Memory B cell (primary cell): ENCODE measurements at regions not wholly inside any gene's neighbourhood (a gene's known extent, or its start where the extent isn't known, plus 50 kb on each side); places are given as distances from the start of the nearest gene placed in this dataset.

ENCODE experiments used
- ATAC-seq: fragments of 150-1000 bp; cut with Tn5 transposase; 2 replicates; pipeline ENCODE4 v1.10.0; 2021; ENCODE audit warnings: low read depth, mild to moderate bottlenecking, moderate library complexity
- DNase-seq, 2 donors: peaks; one replicate each; pipeline ENCODE4 v3.0.0; 2022; ENCODE audit warnings: low spot score in 2 of 2
- H3K27ac Mint-ChIP-seq: one replicate; pipeline ENCODE4 v1.8.0; 2022; ENCODE audit warnings: mild to moderate bottlenecking, moderate library complexity, mixed read lengths
- H3K27me3 Mint-ChIP-seq: one replicate; pipeline ENCODE4 v1.8.0; 2022; ENCODE audit warnings: mixed read lengths
- H3K36me3 Mint-ChIP-seq: one replicate; pipeline ENCODE4 v1.8.0; 2022; ENCODE audit warnings: mild to moderate bottlenecking, mixed read lengths
- H3K4me1 Mint-ChIP-seq: one replicate; pipeline ENCODE4 v1.8.0; 2022; ENCODE audit warnings: mixed read lengths
- H3K4me3 Mint-ChIP-seq: one replicate; pipeline ENCODE4 v1.8.0; 2022; ENCODE audit warnings: mild to moderate bottlenecking, moderate library complexity, mixed read lengths
- H3K9me3 Mint-ChIP-seq: one replicate; pipeline ENCODE4 v1.8.0; 2022; ENCODE audit warnings: mixed read lengths

GRCh38 chr7:10266976-10267375 is 706.7 kb upstream of the PHF14 start:
- peaks cover 4% of the 10 kb centered on the region for H3K9me3 Mint-ChIP-seq
- H3K36me3 Mint-ChIP-seq, result no peaks in the 10 kb centered on the region
- DNase-seq (no peak), ATAC-seq (no peak)
- no peak overlapping the region for H3K4me3 Mint-ChIP-seq
- no peaks in the 10 kb centered on the region for H3K4me1 Mint-ChIP-seq
- no peaks in the 10 kb centered on the region for H3K27me3 Mint-ChIP-seq
- H3K27ac Mint-ChIP-seq, result no peak overlapping the region

DNA sequence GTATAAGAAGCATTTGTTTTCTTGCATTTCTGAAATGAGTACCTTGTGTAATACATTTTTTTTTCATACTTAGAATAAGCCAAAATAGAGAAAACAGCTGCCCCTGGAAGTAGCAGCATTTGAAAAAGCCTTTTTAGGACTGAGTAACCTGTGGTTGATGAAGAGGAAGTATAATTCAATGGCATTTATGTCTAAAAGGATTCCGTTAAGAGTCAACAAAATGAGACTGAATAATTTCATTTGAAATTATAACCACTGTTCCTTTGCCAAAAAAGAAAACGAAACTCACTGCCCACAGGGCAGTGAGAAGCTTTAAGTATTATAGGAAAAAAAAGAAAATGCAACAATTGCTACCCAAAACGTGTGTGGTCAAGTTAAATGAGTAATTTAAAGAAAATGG is 705.6 kb upstream of the PHF14 start:
- Mint-ChIP-seq H3K36me3 (no peaks in the 10 kb centered on the region), H3K4me3 (no peak overlapping the region), H3K4me1 (no peaks in the 10 kb centered on the region), H3K27me3 (no peaks in the 10 kb centered on the region), H3K27ac (no peak overlapping the region), H3K9me3 (peaks cover 2% of the 10 kb centered on the region)
- ATAC-seq, result no peak
- no peak for DNase-seq

- Mint-ChIP-seq H3K27ac (no peak overlapping the region), H3K27me3 (no peaks in the 10 kb centered on the region), H3K36me3 (no peaks in the 10 kb centered on the region), H3K4me3 (no peak overlapping the region), H3K4me1 (no peaks in the 10 kb centered on the region), H3K9me3 (peaks cover 6% of the 10 kb centered on the region)
- DNase-seq (no peak), ATAC-seq (no peak)
Measured at GRCh38 chr7:10282909-10283308, 690.8 kb upstream of the PHF14 start.

DNA sequence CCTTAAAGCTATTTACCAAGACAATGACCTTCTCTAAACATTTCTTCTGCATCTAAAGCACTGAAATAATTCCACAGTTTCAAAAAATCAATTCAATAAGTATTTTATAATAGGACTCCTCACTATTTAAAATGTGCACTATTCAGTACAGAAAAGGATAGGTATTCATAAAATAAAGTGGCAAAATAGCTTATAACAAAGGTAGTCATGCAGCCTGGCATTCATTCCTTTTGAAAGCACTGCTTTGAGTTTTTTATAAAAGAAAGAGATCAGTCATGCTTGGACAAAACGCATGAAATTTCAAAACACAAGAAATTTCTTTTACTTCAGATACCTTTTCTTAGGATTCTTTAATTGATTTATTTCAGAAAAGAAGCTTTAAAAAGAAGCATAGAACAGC is 689.7 kb upstream of the PHF14 start:
- Mint-ChIP-seq H3K27ac (no peak overlapping the region), H3K27me3 (no peaks in the 10 kb centered on the region), H3K4me1 (no peaks in the 10 kb centered on the region), H3K36me3 (no peaks in the 10 kb centered on the region), H3K4me3 (no peak overlapping the region), H3K9me3 (peaks cover 3% of the 10 kb centered on the region)
- ATAC-seq (no peak), DNase-seq (no peak)

DNA sequence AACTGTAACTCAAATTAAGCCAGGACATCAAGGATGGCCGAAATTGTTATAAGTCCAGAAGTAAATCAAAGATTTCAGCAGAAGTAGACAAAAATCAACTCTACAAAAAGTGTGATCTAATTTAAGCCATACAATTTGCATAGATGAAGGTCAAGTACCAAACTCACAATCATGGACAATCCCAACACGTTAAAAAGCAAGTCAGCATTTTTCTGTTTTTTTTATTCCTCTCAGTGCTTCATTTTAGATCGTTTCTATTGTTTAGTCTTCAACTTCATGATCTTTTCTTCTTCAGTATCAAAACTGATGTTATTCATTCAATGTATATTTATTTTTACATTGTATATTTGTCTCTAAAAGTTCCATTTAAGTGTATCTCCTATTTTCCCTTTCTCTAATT is 674.3 kb upstream of the PHF14 start:
- H3K4me1 Mint-ChIP-seq, result no peaks in the 10 kb centered on the region
- ATAC-seq, result no peak
- H3K4me3 Mint-ChIP-seq, result no peak overlapping the region
- no peak for DNase-seq
- no peaks in the 10 kb centered on the region for H3K9me3 Mint-ChIP-seq
- H3K36me3 Mint-ChIP-seq, result no peaks in the 10 kb centered on the region
- no peak overlapping the region for H3K27ac Mint-ChIP-seq
- H3K27me3 Mint-ChIP-seq, result no peaks in the 10 kb centered on the region

DNA sequence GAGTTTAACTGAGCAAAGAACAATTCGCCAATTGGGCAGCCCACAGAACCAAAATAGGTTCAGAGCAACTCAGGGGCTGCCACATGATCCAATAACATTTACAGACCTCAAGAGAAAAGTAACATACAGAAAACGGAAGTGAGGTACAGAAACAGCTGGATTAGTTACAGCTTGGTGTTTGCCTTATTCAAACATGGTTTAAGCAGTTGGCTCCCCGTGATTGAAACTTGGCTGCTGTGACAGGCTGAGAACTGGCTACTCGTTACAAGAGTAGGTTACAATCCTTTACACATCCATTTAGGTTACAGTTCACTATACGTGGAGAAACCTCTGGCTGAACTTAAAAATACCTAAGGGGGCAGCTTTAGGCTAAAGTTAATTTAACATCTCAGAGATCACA is 673.1 kb upstream of the PHF14 start:
- Mint-ChIP-seq H3K9me3 (no peaks in the 10 kb centered on the region), H3K36me3 (no peaks in the 10 kb centered on the region), H3K4me1 (no peaks in the 10 kb centered on the region), H3K27me3 (no peaks in the 10 kb centered on the region), H3K4me3 (no peak overlapping the region), H3K27ac (no peak overlapping the region)
- DNase-seq, result no peak
- ATAC-seq, result no peak

GRCh38 chr7:10308276-10308675 is 665.4 kb upstream of the PHF14 start:
- H3K27ac Mint-ChIP-seq, result no peak overlapping the region
- H3K9me3 Mint-ChIP-seq, result peaks cover 1% of the 10 kb centered on the region
- H3K36me3 Mint-ChIP-seq, result no peaks in the 10 kb centered on the region
- no peaks in the 10 kb centered on the region for H3K4me1 Mint-ChIP-seq
- H3K4me3 Mint-ChIP-seq, result no peak overlapping the region
- ATAC-seq (no peak), DNase-seq (no peak)
- H3K27me3 Mint-ChIP-seq, result no peaks in the 10 kb centered on the region

- Mint-ChIP-seq H3K4me1 (no peaks in the 10 kb centered on the region), H3K27ac (no peak overlapping the region), H3K9me3 (peaks cover 4% of the 10 kb centered on the region), H3K27me3 (no peaks in the 10 kb centered on the region), H3K36me3 (no peaks in the 10 kb centered on the region), H3K4me3 (no peak overlapping the region)
- ATAC-seq (no peak), DNase-seq (no peak)
Measured at GRCh38 chr7:10312942-10313341, 660.7 kb upstream of the PHF14 start.

GRCh38 chr7:10315881-10316280 is 657.8 kb upstream of the PHF14 start:
- no peak overlapping the region for H3K4me3 Mint-ChIP-seq
- no peak for ATAC-seq
- DNase-seq, result no peak
- no peaks in the 10 kb centered on the region for H3K36me3 Mint-ChIP-seq
- no peaks in the 10 kb centered on the region for H3K4me1 Mint-ChIP-seq
- no peaks in the 10 kb centered on the region for H3K27me3 Mint-ChIP-seq
- H3K27ac Mint-ChIP-seq, result no peak overlapping the region
- H3K9me3 Mint-ChIP-seq, result peaks cover 10% of the 10 kb centered on the region

DNA sequence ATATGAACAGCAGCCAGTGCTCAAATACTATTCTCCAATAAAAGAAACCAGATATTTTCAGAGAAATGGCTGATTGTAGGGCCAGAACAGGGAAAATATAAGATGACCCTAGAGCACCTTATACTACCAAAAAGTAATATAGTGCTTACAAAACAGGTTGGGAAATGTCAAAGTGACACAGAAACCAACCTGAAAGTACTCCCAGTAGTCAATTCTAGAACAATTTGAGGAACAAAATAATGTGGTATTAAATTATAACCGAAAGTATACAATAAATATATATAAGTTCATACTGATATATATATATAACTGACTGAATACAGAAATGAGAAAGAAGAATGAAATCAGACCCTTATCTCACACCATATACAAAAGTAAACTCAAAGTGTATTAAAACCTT is 657.2 kb upstream of the PHF14 start:
- DNase-seq (no peak), ATAC-seq (no peak)
- Mint-ChIP-seq H3K36me3 (no peaks in the 10 kb centered on the region), H3K9me3 (peaks cover 12% of the 10 kb centered on the region), H3K27ac (no peak overlapping the region), H3K4me3 (no peak overlapping the region), H3K4me1 (no peaks in the 10 kb centered on the region), H3K27me3 (no peaks in the 10 kb centered on the region)

DNA sequence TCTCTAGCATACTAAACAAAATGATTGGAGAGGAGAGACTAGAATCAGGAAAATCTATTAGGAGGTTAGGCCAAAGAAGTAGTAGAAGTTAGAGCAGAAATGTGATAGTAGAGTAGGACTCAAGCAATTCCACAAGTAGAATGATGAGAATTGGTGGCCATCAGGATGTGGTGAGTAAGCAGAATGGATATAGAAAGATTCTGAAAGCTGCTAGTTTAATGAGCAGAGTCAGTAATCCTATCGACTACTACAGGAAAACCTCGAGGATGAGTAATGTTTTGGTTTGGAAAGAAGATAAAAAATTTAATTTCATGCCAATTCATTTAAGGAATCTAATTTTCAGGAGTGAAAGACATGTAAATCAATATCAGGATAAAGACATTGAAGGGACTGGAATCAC is 648.3 kb upstream of the PHF14 start:
- H3K27ac Mint-ChIP-seq, result no peak overlapping the region
- H3K36me3 Mint-ChIP-seq, result no peaks in the 10 kb centered on the region
- no peak for DNase-seq
- no peak for ATAC-seq
- H3K4me1 Mint-ChIP-seq, result no peaks in the 10 kb centered on the region
- H3K9me3 Mint-ChIP-seq, result peaks cover 8% of the 10 kb centered on the region
- H3K4me3 Mint-ChIP-seq, result no peak overlapping the region
- no peaks in the 10 kb centered on the region for H3K27me3 Mint-ChIP-seq

DNA sequence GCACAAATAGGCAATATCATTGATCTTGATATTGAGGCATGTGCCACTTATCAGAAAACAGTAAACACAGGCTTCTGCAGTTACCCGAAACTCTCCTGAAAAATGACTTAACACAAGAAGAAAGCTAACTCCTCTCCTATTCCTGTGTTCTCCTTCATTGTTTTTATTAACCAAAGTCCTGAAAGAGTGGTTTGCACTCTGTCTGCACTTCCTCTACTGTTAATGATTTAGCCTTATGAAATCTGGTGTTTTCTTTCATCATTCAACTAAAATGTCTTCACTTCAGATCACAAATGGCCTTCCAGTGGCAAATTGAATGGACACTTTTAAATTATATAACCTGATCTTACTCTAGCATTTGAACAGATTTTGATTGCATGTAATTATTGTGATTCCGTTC is 630.6 kb upstream of the PHF14 start:
- Mint-ChIP-seq H3K27me3 (no peaks in the 10 kb centered on the region), H3K4me1 (no peaks in the 10 kb centered on the region), H3K36me3 (no peaks in the 10 kb centered on the region), H3K27ac (no peak overlapping the region), H3K4me3 (no peak overlapping the region), H3K9me3 (peaks cover 2% of the 10 kb centered on the region)
- DNase-seq (no peak), ATAC-seq (no peak)

DNA sequence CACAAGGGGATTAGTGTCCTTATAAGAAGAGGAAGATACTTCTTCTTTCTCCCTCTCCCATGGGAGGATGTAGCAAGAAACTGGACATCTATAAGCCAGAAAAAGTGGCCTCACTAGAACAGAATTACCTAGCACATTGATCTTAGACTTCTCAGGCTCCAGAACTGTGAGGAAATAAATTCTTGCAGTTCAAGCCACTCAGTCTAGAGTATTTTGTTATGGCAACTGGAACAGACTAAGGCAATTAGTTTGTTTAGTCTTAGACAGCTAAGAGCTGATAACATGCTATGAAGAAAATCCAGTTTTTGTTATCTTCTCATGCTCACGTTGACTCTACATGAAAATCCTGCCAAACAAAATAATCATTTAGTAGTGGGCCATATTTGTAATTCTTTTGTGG is 627.6 kb upstream of the PHF14 start:
- H3K27ac Mint-ChIP-seq, result no peak overlapping the region
- no peak overlapping the region for H3K4me3 Mint-ChIP-seq
- no peaks in the 10 kb centered on the region for H3K36me3 Mint-ChIP-seq
- ATAC-seq (no peak), DNase-seq (no peak)
- H3K27me3 Mint-ChIP-seq, result no peaks in the 10 kb centered on the region
- H3K9me3 Mint-ChIP-seq, result no peaks in the 10 kb centered on the region
- H3K4me1 Mint-ChIP-seq, result no peaks in the 10 kb centered on the region

GRCh38 chr7:10355816-10356215 is 617.9 kb upstream of the PHF14 start:
- Mint-ChIP-seq H3K4me1 (no peaks in the 10 kb centered on the region), H3K36me3 (no peaks in the 10 kb centered on the region), H3K4me3 (no peak overlapping the region), H3K27me3 (no peaks in the 10 kb centered on the region), H3K9me3 (no peaks in the 10 kb centered on the region), H3K27ac (no peak overlapping the region)
- ATAC-seq (no peak), DNase-seq (no peak)

GRCh38 chr7:10360050-10360449 is 613.6 kb upstream of the PHF14 start:
- Mint-ChIP-seq H3K36me3 (no peaks in the 10 kb centered on the region), H3K4me1 (no peaks in the 10 kb centered on the region), H3K27me3 (no peaks in the 10 kb centered on the region), H3K9me3 (peaks cover 1% of the 10 kb centered on the region), H3K4me3 (no peak overlapping the region), H3K27ac (no peak overlapping the region)
- no peak for ATAC-seq
- no peak for DNase-seq

DNA sequence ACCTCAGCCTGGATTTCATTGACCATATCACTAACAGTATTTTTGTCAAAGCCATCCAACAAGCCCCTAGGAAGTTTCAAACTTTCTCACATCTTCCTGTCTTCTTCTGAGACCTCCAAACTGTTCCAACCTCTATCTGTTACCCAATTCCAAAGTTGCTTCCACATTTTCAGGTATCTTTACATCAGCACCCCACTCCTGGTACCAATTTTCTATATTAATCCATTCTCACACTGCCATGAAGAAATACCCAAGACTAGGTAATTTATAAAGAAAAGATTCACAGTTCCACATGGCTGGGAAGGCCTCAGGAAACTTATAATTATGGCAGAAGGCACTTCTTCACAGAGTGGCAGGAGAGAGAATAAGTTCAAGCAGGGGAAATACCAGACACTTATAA is 571.9 kb upstream of the PHF14 start:
- H3K4me3 Mint-ChIP-seq, result no peak overlapping the region
- no peak overlapping the region for H3K27ac Mint-ChIP-seq
- H3K27me3 Mint-ChIP-seq, result no peaks in the 10 kb centered on the region
- H3K9me3 Mint-ChIP-seq, result peaks cover 16% of the 10 kb centered on the region
- DNase-seq, result no peak
- H3K36me3 Mint-ChIP-seq, result no peaks in the 10 kb centered on the region
- H3K4me1 Mint-ChIP-seq, result no peaks in the 10 kb centered on the region
- no peak for ATAC-seq
